BLaER1 (cell line): ENCODE measurements at regions not wholly inside any gene's neighbourhood (a gene's known extent, or its start where the extent isn't known, plus 50 kb on each side); places are given as distances from the start of the nearest gene placed in this dataset.
"Not testable (repeated sequence)": the region's sequence is repeated elsewhere in the genome, so short reads cannot be mapped to it uniquely, and the experiment has no call there.

Source experiments
- H3K27ac ChIP-seq: shearing (Covaris generic); formaldehyde crosslinking; 2 replicates; pipeline ENCODE4 v1.8.1; 2022
- H3K27me3 ChIP-seq: shearing (Covaris generic); formaldehyde crosslinking; 2 replicates; pipeline ENCODE4 v1.8.1; 2022
- H3K36me3 ChIP-seq: shearing (Covaris generic); formaldehyde crosslinking; 2 replicates; pipeline ENCODE4 v1.8.1; 2022
- H3K4me1 ChIP-seq: shearing (Covaris generic); formaldehyde crosslinking; 2 replicates; pipeline ENCODE4 v1.8.1; 2022
- H3K4me2 ChIP-seq: shearing (Covaris generic); formaldehyde crosslinking; 2 replicates; pipeline ENCODE4 v1.8.1; 2022
- H3K4me3 ChIP-seq: shearing (Covaris generic); formaldehyde crosslinking; 2 replicates; pipeline ENCODE4 v1.8.1; 2022
- H3K9ac ChIP-seq: shearing (Covaris generic); formaldehyde crosslinking; 2 replicates; pipeline ENCODE4 v1.8.1; 2022
- H3K9me3 ChIP-seq: shearing (Covaris generic); formaldehyde crosslinking; 2 replicates; pipeline ENCODE4 v1.8.1; 2022
- H4K20me1 ChIP-seq: shearing (Covaris generic); formaldehyde crosslinking; 2 replicates; pipeline ENCODE4 v1.8.1; 2022
- Cebpa-rat ChIP-seq: shearing (Covaris generic); IDR thresholded peaks from 2 replicates; pipeline ENCODE4 v1.8.1; 2022

DNA sequence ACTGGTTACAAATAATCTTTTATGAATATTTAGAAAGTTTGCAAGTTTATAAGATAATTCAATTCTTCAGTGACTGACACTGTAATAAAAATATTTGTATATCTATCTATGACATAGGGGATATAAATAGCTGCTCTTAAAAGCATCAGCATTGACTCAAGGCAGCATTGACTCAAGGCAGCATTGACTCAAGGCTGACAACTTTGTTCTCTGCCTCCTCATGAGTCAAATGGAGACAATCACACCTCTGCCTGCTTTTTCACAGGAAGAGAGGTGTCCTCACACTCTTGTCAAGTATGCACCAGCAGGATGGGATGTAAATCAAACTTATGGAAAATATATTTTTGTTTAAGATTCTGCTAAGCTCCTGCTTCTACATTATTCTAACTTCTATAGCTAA, 1173.1 kb downstream of the NSUN3 start:
- H3K9me3 ChIP-seq = no peaks in the 10 kb centered on the region
- H3K36me3 ChIP-seq = no peaks in the 10 kb centered on the region
- H4K20me1 ChIP-seq = no peaks in the 10 kb centered on the region
- H3K4me2 ChIP-seq = no peak overlapping the region
- no peak overlapping the region for H3K27ac ChIP-seq
- TF ChIP-seq Cebpa-rat = no peak
- H3K4me1 ChIP-seq = no peaks in the 10 kb centered on the region
- no peak overlapping the region for H3K9ac ChIP-seq
- H3K4me3 ChIP-seq = no peak overlapping the region
- H3K27me3 ChIP-seq = no peaks in the 10 kb centered on the region

- Histone ChIP-seq H3K9me3 (no peaks in the 10 kb centered on the region), H3K4me1 (no peaks in the 10 kb centered on the region), H3K4me2 (no peak overlapping the region), H3K9ac (no peak overlapping the region), H4K20me1 (no peaks in the 10 kb centered on the region), H3K27ac (no peak overlapping the region), H3K4me3 (no peak overlapping the region), H3K36me3 (no peaks in the 10 kb centered on the region), H3K27me3 (no peaks in the 10 kb centered on the region)
- no peak for TF ChIP-seq Cebpa-rat
These were observed 1174.9 kb downstream of the NSUN3 start for GRCh38 chr3:95237783-95238182.

GRCh38 chr3:95240395-95240794, 1177.5 kb downstream of the NSUN3 start:
- Histone ChIP-seq H3K27ac (no peak overlapping the region), H3K9ac (no peak overlapping the region), H3K36me3 (no peaks in the 10 kb centered on the region), H3K4me3 (no peak overlapping the region), H3K4me1 (no peaks in the 10 kb centered on the region), H3K4me2 (no peak overlapping the region), H4K20me1 (no peaks in the 10 kb centered on the region), H3K9me3 (no peaks in the 10 kb centered on the region), H3K27me3 (no peaks in the 10 kb centered on the region)
- TF ChIP-seq Cebpa-rat = no peak

- not testable (repeated sequence) for H3K4me2 ChIP-seq, H3K4me1 ChIP-seq, H4K20me1 ChIP-seq, H3K9me3 ChIP-seq, H3K9ac ChIP-seq, H3K27me3 ChIP-seq, H3K27ac ChIP-seq, H3K36me3 ChIP-seq, H3K4me3 ChIP-seq
These were observed 1178.4 kb downstream of the NSUN3 start for GRCh38 chr3:95241256-95241655.

GRCh38 chr3:95246413-95246812, 1183.6 kb downstream of the NSUN3 start:
- no peaks in the 10 kb centered on the region for H3K4me1 ChIP-seq
- H3K27me3 ChIP-seq = no peaks in the 10 kb centered on the region
- no peak for TF ChIP-seq Cebpa-rat
- no peak overlapping the region for H3K4me2 ChIP-seq
- no peaks in the 10 kb centered on the region for H4K20me1 ChIP-seq
- H3K36me3 ChIP-seq = no peaks in the 10 kb centered on the region
- H3K27ac ChIP-seq = no peak overlapping the region
- no peaks in the 10 kb centered on the region for H3K9me3 ChIP-seq
- no peak overlapping the region for H3K9ac ChIP-seq
- H3K4me3 ChIP-seq = no peak overlapping the region

GRCh38 chr3:95254061-95254460, 1191.2 kb downstream of the NSUN3 start:
- Histone ChIP-seq H3K27ac (no peak overlapping the region), H3K9ac (no peak overlapping the region), H3K4me3 (no peak overlapping the region), H3K27me3 (no peaks in the 10 kb centered on the region), H4K20me1 (no peaks in the 10 kb centered on the region), H3K9me3 (no peaks in the 10 kb centered on the region), H3K36me3 (no peaks in the 10 kb centered on the region), H3K4me1 (no peaks in the 10 kb centered on the region), H3K4me2 (no peak overlapping the region)
- no peak for TF ChIP-seq Cebpa-rat

DNA sequence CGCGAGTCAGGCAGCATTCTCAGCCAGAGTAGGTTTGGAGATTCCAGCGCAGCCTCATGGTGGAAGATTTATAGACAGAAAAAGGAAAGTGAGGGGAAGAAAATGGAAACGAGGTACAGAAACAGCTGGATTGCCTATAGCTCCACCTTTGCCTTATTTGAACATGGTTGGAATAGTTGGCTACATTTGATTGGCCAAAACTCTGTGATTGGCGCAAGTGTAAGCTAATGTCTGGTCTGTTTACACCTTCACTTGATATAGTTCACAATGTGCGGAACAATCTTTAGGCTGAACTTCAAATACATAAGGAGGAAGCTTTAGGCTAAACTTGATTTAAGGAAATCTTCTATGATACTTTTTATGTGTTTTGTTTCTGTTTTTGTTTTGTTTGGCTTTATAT, 1191.9 kb downstream of the NSUN3 start:
- no peaks in the 10 kb centered on the region for H3K27me3 ChIP-seq
- no peak overlapping the region for H3K9ac ChIP-seq
- H3K36me3 ChIP-seq = no peaks in the 10 kb centered on the region
- H3K9me3 ChIP-seq = no peaks in the 10 kb centered on the region
- H3K4me2 ChIP-seq = no peak overlapping the region
- no peak overlapping the region for H3K27ac ChIP-seq
- no peak overlapping the region for H3K4me3 ChIP-seq
- no peak for TF ChIP-seq Cebpa-rat
- no peaks in the 10 kb centered on the region for H3K4me1 ChIP-seq
- H4K20me1 ChIP-seq = no peaks in the 10 kb centered on the region

DNA sequence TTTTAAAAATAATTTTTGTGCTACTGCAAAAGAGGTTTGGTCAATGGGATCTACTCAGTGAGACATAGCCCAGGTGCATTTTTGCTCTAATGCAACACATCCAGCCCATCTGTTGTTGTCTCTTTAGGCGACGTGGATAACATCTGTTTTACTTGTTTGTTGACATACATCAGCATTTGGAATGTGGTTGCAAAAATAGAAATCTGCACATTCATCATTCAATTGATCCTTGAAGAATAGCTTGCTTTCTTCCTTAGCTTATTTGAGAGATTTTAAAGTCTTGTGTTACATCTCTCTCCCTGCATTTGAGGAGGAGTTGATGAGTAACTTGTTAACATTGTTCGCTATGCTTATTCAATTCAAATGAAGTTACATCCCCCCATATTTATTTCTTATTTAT, 1202.3 kb downstream of the NSUN3 start:
- Histone ChIP-seq H4K20me1 (no peaks in the 10 kb centered on the region), H3K9ac (no peak overlapping the region), H3K4me3 (no peak overlapping the region), H3K9me3 (no peaks in the 10 kb centered on the region), H3K4me2 (no peak overlapping the region), H3K36me3 (no peaks in the 10 kb centered on the region), H3K4me1 (no peaks in the 10 kb centered on the region), H3K27me3 (no peaks in the 10 kb centered on the region), H3K27ac (no peak overlapping the region)
- no peak for TF ChIP-seq Cebpa-rat

- H3K27me3 ChIP-seq = no peaks in the 10 kb centered on the region
- H3K4me3 ChIP-seq = no peak overlapping the region
- no peaks in the 10 kb centered on the region for H4K20me1 ChIP-seq
These were observed 1208.5 kb downstream of the NSUN3 start for GRCh38 chr3:95271395-95271794.

GRCh38 chr3:95272166-95272565, 1209.3 kb downstream of the NSUN3 start:
- no peaks in the 10 kb centered on the region for H4K20me1 ChIP-seq
- H3K4me1 ChIP-seq = no peaks in the 10 kb centered on the region
- no peaks in the 10 kb centered on the region for H3K36me3 ChIP-seq
- no peak overlapping the region for H3K9ac ChIP-seq
- H3K4me3 ChIP-seq = no peak overlapping the region
- no peaks in the 10 kb centered on the region for H3K9me3 ChIP-seq
- H3K27me3 ChIP-seq = no peaks in the 10 kb centered on the region
- no peak overlapping the region for H3K27ac ChIP-seq
- no peak for TF ChIP-seq Cebpa-rat
- no peak overlapping the region for H3K4me2 ChIP-seq

More at GRCh38 chr3:95271395-95271794, 1208.5 kb downstream of the NSUN3 start:
- no peak for TF ChIP-seq Cebpa-rat
- Histone ChIP-seq H3K9me3 (no peaks in the 10 kb centered on the region), H3K4me2 (no peak overlapping the region), H3K9ac (no peak overlapping the region), H3K4me1 (no peaks in the 10 kb centered on the region), H3K36me3 (no peaks in the 10 kb centered on the region), H3K27ac (no peak overlapping the region)

- H3K4me3 ChIP-seq = no peak overlapping the region
- no peaks in the 10 kb centered on the region for H3K9me3 ChIP-seq
- H3K27ac ChIP-seq = no peak overlapping the region
- TF ChIP-seq Cebpa-rat = no peak
- no peaks in the 10 kb centered on the region for H3K36me3 ChIP-seq
- H4K20me1 ChIP-seq = no peaks in the 10 kb centered on the region
- H3K4me1 ChIP-seq = no peaks in the 10 kb centered on the region
- no peaks in the 10 kb centered on the region for H3K27me3 ChIP-seq
- no peak overlapping the region for H3K4me2 ChIP-seq
- H3K9ac ChIP-seq = no peak overlapping the region
These were observed 1209.9 kb downstream of the NSUN3 start for GRCh38 chr3:95272781-95273180.
